ENCODE measurements at regions not wholly inside any gene's neighbourhood (a gene's known extent, or its start where the extent isn't known, plus 50 kb on each side); places are given as distances from the start of the nearest gene placed in this dataset.
"Not testable (repeated sequence)": the region's sequence is repeated elsewhere in the genome, so short reads cannot be mapped to it uniquely, and the experiment has no call there.

DNA sequence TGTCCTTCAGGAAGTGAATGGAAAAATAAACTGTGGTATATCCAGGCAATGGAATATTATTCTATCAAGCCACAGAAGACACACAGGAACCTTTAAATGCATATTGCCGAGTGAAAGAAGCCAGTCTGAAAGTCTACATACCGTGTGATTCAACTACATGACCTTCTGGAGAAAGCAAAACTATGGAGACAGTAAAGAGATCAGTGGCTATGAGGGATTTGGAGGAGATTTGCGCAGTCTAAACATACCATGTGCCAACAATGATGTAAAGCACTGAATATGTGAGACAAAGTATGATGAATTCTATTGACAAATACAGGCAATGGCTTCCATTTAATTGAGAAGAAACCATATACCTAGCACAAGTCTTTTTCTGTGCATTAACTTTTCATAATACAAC is 518.3 kb upstream of the ZNF337 start:
- no peak for DNase-seq

DNA sequence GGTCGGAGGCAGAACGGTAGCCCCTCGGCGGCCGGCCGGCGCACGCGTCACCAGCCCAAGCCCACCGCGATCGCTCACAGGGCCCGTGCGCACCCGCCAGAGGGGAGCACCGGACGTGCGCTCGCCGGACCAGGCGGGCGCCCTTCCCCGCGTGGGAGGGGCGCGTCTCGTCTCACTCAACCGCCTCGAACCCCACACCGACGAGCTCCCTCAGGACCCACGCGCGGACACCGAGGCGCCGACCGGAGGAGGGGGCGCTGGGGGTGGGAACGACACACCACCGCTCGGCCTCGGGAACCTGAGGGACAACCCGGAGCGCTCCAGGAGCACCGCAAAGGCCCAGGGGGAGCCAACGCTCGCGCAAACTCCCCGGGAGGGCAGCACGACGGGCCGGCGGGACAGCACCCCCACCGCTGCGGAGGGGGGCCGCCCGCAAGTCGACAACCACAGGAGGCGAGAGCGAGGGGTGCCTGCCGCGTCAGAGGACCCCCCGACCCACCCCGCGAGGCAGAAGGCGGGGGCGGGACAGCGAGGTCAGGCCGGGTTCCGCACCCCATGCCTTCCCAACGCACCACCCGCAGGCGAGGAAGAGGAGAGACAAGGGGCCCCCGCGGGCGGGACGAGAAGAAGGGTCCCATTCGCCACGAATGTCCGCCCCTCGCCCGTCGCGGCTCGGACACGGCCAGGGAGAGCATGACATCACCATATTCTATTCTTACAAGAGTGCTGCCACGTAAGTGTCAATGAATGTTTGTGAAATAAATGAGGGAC is 512.7 kb upstream of the ZNF337 start:
- peak; percentile 61 for DNase-seq

DNA sequence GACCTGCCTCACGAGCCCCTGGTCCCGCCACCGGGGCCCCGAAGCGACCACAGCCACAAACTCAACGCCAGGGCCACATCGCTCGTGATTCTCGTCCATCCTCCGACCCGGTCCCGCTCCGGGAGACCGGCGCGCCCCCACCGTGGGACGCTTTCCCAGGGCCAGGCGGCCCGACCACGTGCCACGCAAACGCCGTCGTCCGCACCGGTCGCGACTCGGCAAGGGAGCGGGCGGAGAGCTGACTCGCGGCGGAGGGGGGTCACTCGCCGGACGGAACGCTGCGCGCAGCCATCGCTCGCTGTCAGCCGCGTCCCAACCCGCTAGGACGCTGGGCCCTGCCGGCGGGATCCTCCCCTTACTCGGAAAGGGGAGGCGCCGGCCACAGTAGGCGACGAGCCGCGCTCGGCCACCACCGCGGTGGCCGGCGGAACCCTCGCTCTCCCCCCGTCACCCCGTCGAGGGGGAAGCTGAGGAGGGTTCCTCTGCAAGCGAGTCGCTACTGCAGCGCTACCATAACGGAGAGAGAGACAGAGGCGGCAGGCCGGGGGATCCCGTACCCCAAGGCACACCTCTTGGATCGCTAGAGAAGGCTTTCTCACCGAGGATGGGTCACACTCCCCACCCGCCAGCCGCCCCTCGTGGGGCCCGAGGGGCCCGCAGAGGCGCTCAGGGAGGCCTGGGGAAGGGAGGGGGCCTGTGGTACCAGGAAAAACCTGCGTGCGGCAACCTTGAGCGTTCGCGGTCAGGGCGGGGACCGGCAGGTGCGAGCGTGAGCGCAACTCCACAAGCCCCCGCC is 511.8 kb upstream of the ZNF337 start:
- DNase-seq, result peak; percentile 84

GRCh38 chr20:26207967-26208295 is 511.3 kb upstream of the ZNF337 start:
- DNase-seq, result peak; percentile 62

GRCh38 chr20:26207237-26207966 is 510.7 kb upstream of the ZNF337 start:
- peak; percentile 8 for DNase-seq

GRCh38 chr20:26205350-26205749 is 508.7 kb upstream of the ZNF337 start:
- DNase-seq, result no peak

DNA sequence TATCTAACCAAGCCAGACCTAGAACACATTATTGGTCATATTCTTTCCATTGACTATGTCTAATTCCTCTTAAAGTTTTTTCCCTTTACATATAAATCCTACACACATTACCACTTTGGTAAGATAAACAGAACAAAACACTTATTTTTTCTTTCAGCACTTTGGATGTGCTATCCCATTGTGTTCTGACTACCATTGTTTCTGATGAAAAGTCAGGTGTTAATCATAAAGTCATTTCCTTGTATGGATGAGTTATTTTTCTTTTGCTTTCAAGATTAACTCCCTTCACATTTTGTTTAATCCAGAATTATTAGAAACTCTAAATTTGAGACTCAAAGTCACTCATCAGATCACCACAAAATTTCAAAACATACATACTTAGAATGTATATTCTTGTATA is 504.4 kb upstream of the ZNF337 start:
- DNase-seq, result peak; percentile 8

- DNase-seq, result not testable (repeated sequence)
Observed at GRCh38 chr20:26187329-26187728, 490.7 kb upstream of the ZNF337 start.

DNA sequence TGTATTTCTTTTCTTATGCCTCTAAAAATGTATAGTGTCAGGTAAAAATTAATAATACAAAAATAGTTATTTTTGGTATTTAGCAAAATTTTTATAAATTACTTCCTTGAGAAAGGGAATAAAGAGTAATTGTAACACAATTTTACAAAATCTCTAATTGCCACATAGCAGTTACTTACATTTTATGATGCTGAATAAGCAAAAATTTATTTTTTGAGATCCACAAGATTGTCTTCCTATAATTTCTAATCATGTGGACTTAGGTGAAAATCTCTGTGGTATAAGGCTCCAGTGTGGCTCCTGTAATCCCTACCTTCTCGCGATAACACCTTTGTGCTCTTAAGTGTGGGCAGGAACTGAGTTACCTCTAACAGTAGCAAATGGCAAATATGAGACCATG is 487.1 kb upstream of the ZNF337 start:
- DNase-seq, result not testable (repeated sequence)

GRCh38 chr20:26181364-26181763 is 484.7 kb upstream of the ZNF337 start:
- DNase-seq, result not testable (repeated sequence)

- not testable (repeated sequence) for DNase-seq
Observed at GRCh38 chr20:26171875-26172274, 475.2 kb upstream of the ZNF337 start.

- DNase-seq, result no peak
Observed at GRCh38 chr20:26169506-26169905, 472.9 kb upstream of the ZNF337 start.

DNA sequence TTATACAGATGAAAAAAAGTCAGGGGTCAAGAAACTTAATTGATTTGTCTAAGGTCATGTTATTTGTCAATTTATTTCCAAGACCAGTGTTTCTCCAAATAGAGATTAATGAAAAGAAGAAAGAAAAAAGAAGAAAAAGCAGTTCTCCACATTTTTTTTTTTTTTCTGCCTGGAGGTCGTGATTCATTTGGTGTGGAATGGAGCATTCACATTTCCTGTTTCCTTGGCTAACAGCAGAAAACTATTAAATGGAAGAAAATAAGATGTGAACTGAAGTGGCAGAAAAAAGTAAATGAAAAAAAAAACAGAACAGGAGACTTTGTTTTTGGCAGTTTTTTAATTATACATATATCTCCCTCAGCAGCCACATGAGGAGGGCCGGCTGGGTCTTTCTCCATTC is 470.8 kb upstream of the ZNF337 start:
- no peak for DNase-seq

DNA sequence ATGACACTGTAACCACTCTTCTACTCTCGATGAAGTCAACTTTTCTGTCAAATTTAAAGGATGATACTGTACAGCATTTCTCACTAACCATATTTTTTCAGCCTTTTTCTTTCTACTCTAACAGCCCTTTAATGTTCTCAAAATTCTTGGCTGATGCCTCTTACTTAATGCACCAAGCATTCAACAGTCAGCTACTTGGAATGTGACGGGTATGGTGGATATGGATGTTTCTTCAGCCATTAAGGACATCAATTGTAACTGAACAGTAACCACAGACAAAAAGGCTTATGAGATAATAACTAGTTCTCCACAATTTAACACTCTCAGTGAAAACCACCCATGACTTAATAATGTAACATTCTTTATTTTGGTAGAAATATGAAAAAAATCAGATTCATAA is 467.2 kb upstream of the ZNF337 start:
- DNase-seq, result no peak

- not testable (repeated sequence) for DNase-seq
Observed at GRCh38 chr20:26163151-26163550, 466.5 kb upstream of the ZNF337 start.

DNA sequence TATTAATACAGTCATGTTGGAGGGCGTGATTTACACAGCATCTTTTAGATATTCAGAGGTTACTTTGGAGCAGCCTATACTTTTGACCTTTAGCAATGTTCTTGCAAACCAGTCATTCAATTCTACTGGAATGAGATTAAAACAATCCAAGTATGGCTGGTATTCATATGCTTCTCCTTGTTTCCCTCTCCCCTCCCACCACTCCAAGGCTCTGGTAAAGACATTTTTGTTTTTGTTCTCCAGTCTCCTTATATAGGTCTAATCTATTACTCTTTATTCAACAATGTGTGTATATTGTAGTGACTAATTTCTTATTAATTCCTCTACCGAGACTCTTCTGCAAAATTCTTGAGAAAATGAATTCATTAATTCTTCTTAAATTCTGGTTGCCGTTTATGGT is 465.1 kb upstream of the ZNF337 start:
- DNase-seq, result not testable (repeated sequence)

DNA sequence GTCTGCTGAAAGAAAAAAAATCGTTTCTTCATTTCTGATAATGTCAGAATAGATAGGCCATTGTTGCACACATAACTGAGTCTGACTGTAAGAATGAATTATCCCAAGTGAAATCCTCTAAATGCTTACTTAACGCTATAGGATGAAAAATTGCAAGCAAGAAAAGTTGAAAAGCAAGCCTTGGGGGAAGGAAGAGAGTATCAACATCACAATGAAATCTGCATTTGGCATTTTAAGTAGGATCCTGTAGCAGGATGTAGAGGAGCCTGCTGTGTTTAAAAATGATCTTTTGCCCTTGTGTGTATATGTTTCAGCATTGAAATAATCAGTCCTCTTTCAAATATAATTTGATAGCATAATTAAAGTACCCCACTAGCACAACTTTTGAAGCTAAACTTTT is 464.3 kb upstream of the ZNF337 start:
- not testable (repeated sequence) for DNase-seq

- DNase-seq, result no peak
Observed at GRCh38 chr20:26154224-26154623, 457.6 kb upstream of the ZNF337 start.

DNA sequence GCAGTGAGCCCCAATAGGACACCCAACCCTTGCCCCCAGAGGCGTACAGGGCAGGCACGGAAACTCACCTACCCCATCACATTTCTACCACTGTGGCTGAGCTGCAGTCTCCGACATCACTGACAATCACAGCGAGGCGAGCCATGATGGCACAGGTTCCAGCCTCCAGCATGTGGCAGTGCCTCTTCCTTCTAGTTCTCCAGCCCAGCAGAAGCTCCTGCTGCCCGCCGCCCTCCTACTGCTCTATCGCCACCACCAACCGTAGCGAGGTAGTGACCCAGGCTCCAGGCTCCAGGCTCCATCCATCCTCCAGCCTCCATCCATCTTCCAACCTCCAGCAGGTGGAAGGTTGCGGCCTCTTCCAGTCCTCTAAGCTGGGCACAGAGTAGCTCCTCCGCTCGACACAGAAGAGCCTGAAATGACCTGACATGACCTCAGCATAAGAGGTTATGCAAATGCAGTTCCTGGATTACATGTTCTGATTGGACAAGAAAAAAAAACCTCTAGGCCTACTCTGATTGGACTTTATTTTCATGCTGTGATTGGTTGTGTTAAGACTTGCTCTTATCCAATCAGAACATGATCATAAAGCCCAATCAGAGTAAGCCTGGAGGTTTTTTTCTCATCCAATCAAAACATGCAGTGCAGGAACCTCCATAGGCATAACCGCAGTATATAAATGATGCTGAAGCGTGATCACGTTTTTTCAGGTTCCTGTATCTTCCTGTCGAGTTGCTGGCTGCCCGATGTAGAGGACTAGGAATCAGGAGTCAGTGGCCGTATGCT is 438.9 kb upstream of the ZNF337 start:
- peak; percentile 95 for DNase-seq

- DNase-seq, result no peak
Observed at GRCh38 chr20:26134606-26135005, 438.0 kb upstream of the ZNF337 start.

DNA sequence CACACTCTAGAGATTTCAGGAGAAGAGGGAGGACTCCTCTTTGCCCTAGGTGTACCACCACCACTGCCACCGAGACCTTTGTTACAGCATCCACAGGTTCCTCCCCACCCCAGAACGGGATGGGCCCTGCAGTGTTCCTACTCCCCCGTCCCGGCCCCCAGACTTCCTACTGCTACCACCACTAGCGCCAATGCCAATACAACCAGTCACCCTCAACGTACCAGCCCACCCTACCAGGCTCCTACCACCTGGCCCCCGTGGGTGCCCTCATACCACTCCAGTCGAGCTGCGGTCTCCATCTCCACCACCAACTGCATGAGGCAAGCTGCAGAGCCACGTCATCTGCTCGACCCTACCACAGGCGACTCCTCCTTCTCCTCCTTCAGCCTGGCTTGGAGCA is 437.1 kb upstream of the ZNF337 start:
- not testable (repeated sequence) for DNase-seq

GRCh38 chr20:26120920-26121319 is 424.3 kb upstream of the ZNF337 start:
- not testable (repeated sequence) for DNase-seq

DNA sequence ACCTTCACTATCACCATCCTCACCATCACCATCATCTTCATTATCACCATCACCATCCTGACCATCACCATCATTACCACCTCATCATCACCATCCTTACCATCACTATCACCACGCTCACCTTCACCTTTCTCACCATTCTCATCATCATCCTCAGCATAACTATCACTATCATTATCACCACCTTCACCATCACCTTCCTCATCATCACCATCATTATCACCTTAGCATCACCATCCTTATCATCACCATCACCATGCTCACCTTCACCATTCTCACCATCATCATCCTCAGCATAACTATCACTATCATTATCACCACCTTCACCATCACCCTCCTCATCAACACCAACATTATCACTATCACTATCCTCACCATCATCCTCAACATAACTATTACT is 397.8 kb upstream of the ZNF337 start:
- not testable (repeated sequence) for DNase-seq
